ENCODE measurements at regions not wholly inside any gene's neighbourhood (a gene's known extent, or its start where the extent isn't known, plus 50 kb on each side); places are given as distances from the start of the nearest gene placed in this dataset.

GRCh38 chr9:1337169-1337568 is 287.0 kb downstream of the DMRT2 start:
- no peak for DNase-seq

- no peak for DNase-seq
These were observed 290.2 kb downstream of the DMRT2 start for GRCh38 chr9:1340390-1340789.

DNA sequence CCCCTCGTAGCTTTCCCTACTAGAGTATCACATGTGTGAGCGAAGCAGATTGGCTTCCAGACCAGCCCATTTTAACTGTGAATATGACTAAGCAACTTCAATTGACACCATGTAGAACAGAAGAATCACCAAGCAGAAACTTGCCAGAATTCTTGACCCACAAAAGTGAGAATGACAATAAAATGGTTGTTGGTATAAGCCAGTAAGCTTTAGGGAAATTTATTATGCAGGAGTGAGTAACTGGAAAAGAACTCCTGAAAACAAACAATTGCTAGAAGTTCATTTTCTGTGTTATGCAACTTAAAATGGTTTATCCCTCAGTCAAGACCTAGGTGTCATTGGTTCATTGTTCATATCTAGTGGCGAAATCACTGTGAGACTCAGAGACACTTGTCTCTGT is 303.1 kb downstream of the DMRT2 start:
- no peak for DNase-seq

GRCh38 chr9:1354086-1354485 is 303.9 kb downstream of the DMRT2 start:
- DNase-seq: peak; percentile 53

- no peak for DNase-seq
These were observed 304.4 kb downstream of the DMRT2 start for GRCh38 chr9:1354606-1355005.

DNA sequence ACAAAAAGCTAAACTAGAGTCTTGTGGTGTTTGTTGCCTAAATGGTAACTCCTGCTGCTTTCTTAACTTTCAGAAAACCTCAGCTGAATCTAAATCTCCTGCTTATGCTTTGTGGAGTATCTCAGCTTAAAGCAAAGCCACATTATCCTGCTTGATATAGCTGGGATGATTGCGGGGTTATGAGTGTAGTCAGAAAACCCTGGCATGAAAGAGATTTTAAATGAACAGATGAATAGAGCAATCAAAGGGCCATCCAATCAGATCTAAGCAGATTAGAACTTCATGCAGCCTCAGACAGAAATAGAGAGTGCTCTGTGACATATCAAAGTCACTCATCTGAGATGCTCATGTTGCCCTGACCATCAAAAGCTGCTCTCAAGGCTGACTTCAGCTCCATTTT is 305.5 kb downstream of the DMRT2 start:
- DNase-seq: no peak

- no peak for DNase-seq
These were observed 312.7 kb downstream of the DMRT2 start for GRCh38 chr9:1362845-1363244.

DNA sequence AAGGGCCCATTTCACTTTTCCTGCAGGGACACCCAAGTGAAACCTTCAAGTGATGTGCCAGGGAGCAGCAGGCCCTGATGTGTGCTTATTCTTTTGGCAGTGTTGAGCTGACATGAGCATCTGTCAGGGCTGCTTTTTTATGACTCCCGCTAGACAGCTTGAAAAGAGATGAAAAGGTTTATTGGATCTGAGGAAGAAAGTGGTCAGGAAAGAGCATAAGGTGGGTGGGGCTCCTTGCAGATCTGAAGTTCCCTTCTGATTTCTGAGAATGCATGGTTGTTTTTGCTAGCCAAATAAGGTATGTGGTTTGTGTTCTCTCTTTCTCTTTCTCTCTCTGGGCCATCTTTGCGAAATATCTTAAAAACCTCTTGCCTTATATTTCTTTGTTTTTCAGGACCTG is 316.1 kb downstream of the DMRT2 start:
- peak; percentile 63 for DNase-seq

DNA sequence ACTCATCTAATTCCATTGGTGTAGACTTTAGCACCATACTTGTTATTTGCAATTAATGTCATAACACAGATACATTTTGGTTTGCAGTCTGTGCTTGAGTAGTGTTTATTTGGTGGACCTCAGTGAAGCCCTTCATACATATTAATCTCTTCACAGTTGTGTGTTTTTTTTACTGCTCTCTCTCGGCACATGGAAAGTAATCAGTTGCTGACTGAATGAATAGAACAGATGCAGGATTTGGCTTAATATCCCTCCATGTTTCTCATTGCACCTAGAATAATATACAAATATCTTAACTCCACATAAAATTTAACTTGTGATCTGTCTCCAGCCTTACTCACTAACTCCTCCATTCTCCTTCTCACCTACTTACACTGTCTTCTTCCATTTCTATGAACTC is 319.1 kb downstream of the DMRT2 start:
- no peak for DNase-seq

GRCh38 chr9:1373445-1373844 is 323.3 kb downstream of the DMRT2 start:
- DNase-seq: no peak

DNA sequence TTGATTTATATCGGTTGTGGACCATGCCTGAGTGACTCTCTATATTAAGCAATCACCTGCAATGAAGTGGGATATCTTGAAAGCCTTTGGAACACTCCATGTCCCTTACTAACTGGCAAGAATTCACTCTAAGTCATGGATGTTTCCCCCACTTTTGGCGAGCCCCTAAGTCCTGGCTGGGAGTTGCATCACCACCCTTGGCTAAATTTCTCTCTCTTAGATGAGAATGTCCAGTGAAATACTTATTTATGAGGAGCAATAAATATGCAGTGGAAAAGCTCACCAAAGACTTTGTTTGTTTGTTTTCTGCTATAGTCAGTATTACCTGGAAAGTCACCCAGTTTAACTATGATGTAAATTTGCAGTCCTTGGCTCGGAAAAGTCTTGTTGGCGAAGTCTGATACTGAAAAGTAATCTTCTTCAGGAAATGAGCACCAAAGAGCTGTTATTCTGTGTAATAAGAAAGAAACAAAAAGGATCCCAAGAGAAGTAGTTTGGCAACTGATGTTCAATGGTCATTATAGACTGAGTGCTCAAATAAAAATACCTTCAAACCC is 333.8 kb downstream of the DMRT2 start:
- no peak for DNase-seq

- DNase-seq: no peak
These were observed 334.7 kb downstream of the DMRT2 start for GRCh38 chr9:1384816-1385215.

- DNase-seq: peak; percentile 0
These were observed 336.3 kb downstream of the DMRT2 start for GRCh38 chr9:1386420-1386819.

DNA sequence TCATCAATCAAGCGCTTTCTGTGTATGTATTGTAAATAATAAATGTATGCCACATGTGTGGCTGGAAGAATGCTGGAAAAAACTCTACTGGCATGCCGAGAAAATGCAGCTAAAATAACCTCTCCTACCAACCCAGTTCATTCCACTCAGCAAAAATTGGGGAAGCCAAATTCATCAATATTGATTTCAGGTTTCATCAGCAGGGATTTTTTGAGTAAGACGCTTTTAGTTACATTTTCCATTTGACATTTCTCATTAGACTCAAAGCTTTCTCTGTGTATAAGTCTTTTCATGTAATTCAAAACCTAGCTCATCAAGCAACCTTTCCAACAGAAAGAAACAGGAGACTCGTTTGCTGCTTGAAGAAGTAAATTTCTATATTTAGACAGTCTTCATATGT is 338.1 kb downstream of the DMRT2 start:
- DNase-seq: no peak

GRCh38 chr9:1400983-1401382 is 350.8 kb downstream of the DMRT2 start:
- peak; percentile 45 for DNase-seq

DNA sequence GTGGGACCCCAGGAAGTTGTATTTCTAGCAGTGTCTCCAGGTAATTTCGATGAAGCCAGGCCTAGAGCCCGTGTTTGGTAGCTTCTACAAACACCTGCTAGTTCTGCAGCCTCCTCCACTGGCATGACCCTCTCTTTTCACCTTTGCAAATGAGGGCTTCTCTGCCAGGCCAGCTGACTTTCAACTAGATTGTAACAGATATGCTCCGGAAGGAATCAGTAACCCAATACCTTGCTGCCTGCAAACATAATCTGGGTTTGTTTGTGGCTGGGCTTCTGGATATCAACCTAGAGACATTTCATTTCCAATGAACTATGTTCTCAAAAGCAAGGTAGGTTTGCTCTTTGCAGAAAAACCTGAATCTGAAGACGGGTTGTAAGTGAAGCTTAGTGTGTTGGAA is 354.8 kb downstream of the DMRT2 start:
- no peak for DNase-seq

- no peak for DNase-seq
These were observed 361.7 kb downstream of the DMRT2 start for GRCh38 chr9:1411826-1412225.

GRCh38 chr9:1414711-1415131 is 364.6 kb downstream of the DMRT2 start:
- no peak for DNase-seq

GRCh38 chr9:1415146-1415545 is 365.0 kb downstream of the DMRT2 start:
- no peak for DNase-seq

- no peak for DNase-seq
These were observed 366.1 kb downstream of the DMRT2 start for GRCh38 chr9:1416261-1416660.

GRCh38 chr9:1421436-1421835 is 371.3 kb downstream of the DMRT2 start:
- no peak for DNase-seq

DNA sequence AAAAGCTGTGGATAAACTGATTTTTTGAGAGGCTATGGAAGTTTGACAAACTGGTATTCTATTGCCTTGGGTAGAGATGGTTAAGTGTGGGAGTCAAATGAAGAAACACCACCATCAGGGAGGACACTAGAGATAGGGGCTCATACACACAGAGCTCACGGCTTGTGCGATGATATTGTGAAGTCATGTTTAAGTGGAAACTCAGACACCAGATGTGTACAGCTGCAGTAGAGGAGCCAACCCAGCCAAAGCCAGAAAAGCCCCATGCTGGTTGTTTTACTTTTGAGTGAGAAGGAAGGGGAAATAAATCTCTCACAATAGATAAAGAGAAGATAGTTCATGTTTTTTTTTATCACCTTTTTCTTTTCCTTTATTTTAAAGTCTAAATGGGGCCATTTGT is 377.7 kb downstream of the DMRT2 start:
- no peak for DNase-seq

DNA sequence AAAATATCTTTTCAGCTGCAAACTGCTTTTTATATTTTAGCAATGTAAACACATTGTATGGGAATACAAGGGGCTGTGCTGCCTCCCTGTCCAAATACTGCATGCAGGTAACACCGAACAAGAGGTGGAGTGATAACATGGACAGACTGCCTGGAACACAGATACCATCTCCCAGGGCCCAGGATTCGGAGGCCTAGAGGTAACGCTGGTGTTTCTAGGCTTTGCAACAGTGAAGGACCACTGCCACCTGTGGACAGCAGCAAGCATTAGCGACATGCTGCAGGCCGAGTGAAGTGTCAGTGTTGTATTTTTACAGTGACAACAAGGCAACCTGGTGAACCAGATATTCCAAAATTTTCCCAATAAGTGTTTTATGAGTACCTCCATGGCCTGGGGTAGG is 379.1 kb downstream of the DMRT2 start:
- no peak for DNase-seq

DNA sequence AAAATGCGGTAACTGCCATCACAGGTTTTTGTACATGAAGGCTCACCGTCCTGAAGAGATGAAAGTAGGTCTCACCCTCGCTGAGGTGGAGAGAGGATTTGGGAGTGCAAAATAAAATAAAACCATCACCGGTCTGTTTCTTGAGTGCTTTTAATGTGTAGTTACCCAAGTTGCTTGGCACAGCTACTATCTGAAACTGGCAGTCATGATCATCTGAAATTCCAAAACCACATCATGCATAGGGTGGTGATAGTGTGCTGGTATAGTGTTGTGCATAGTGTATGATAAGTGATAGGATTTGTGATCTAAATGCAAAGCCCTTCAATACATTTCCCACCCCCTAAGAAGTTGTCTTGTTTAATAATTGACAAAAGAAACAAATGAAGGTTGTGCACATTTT is 381.3 kb downstream of the DMRT2 start:
- no peak for DNase-seq

DNA sequence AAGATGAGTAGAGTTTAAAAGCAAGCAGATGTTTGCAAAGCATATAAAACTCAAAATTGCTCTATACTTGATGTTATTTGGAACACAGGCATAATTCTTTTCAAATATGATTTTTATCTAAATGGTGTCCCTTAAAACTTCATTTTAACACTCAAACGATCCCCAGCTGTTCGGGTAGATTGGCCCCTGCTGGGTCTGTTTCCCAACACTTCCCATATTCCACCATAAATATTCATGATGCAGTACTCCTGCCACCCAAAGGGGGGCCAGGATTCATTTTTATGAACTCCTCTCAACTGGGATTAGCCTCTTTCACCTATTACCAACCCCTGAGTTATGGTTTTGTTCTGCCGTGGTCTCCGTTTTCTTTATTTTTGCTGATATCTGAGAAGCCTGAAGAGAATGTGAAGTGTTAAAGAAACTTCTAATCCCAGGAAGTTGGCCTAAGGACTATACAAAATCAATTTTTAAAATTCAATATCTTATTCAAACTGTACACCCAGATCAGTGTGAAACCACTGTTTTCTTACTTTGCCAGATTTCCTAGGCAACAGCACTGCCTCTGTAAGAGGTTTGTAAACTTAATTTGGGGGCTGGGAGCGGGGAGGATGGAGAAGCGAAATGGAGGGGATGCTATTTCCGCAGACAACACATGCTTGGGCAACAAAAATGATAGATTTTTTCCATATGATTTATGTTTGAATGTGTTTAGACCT is 384.1 kb downstream of the DMRT2 start:
- no peak for DNase-seq

Measured in MV-4-11 (cell line).